NCI-H1417 (cell line): ENCODE measurements at regions not wholly inside any gene's neighbourhood (a gene's known extent, or its start where the extent isn't known, plus 50 kb on each side); places are given as distances from the start of the nearest gene placed in this dataset.

Source experiments
- DNase-seq, 3 experiments: peaks; one replicate each; lab custom pipeline; 2025; lab: John Stamatoyannopoulos, UW

DNA sequence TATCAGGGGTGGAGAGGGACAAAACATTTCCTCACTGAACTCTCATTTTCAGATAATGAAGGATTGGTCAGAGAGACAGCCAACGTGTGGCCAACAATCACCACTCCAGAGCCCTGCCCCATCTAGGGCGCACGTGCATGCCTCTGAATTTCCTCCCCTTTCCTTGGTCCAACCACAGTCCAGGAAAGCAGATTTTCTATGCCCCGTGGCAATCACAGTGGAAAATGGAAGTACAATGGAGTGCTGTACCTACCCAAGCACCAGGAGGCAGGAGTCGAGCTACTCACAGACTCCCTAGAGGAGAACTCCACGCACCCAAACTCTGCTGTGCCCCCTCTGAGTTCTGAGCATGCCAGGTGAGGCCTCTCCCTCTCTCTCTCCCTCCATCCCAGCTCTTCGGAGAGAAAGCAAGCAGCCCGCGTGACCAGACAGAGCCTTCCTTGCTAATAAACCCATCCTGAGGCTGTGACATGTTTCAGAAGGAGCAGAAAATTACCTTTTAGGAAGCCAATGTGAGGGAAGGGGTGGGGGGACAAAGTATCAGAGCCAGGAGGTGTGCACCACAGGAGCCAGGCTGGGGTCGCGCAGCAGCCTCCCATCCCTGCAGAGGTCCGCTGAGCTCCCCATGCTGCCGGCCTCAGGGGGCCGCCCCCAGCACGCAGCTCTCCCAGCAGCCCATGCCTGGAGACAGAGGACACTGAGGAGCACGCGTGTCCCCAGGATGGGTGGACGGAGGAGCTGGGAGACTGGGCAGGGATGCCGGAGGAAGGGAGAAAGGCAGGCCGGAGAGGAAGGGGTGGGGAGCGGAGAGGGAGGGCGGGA is 73.4 kb downstream of the PITPNM2 start:
- no peak for DNase-seq

DNA sequence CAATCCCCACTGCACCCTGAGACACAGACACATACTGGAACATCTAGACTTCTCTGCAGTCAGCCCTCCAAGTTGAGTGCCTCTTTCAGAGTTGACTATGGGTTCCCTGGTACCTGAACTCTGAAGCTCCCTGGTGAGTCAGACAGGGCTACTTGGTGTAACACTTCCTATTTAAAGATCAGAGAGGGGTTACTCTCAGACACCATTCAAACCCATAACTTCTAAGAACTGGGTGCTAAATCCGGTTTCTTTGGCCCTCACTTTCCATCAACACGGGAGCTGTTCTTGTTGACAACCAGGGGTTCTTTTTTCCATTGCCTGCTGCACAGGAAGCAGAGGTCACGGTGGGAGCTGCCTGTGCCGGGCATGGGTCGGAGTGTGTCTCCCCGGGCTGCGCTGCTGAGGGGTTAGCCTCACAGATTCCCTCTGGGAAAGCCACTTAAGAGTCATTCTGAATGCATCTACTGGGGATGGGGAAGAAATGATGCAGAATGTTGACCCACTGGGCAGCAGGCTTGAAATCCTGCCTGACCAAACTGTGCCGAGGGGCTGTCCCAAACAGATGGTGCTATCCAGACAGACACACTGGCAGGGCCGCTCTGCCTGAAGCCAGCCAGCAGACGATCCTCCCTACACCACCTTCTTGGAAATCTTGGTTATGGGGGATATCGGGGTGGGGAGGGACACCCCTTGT is 74.1 kb downstream of the PITPNM2 start:
- DNase-seq, result no peak

DNA sequence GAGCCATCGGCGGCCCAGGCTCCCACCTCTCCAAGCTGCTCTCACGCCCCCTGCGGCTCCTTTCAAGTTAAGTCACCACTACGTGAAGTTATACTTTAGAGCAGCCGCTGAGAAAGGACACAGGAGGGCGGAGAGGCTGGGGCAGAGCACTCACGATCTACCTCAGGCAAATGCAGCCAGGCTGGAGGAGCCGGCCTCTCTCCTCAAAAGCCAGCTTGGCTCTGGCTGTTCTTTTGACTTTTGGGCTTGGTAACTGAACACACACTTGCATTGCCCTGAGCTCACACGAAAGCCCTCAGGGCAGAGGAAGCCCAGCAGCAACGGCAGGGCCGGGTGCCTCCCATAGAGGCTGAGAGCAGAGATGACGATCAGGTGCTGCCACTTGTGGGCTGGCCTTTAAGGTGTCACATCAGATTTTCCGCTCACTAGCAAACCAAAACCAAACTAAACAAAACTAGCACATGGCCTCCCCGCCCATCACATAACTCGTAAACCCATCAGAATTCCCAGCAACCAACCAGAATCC is 75.2 kb downstream of the PITPNM2 start:
- DNase-seq, result peak; percentile 72 to 90 (median 80)

DNA sequence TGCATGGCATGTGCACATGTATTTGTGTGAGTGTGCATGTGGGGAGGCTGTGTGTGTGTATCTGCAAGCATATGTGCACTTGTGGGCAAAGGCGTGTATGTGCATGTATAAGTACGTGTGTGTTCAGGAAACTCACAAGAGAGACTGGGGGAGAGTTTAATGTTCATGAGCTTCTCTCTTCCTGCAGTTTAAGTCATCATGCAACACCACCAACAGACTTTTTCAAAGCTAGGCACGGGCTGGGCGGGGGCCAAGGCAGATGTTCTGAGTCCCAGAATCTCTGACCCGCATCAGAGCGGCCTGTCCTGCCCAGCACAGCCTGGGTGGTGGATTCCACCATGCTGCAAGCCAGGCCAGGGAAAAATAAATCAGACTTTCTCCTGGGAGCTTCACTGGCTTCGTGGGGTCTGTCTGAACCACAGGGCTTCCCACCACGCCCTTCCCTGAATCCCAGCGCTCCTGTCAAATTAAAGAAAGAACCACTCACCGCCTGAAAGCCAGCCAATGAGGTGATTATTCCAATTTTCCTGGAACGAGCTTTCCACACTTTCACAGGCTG is 75.7 kb downstream of the PITPNM2 start:
- DNase-seq, result peak in 1 of 3 experiments; percentile 39

- no peak for DNase-seq
Observed at GRCh38 chr12:123073962-123074801, 76.7 kb downstream of the PITPNM2 start.

GRCh38 chr12:123073292-123073691 is 77.6 kb downstream of the PITPNM2 start:
- no peak for DNase-seq

- DNase-seq, result peak; percentile 55 to 77 (median 71)
Observed at GRCh38 chr12:123071857-123072256, 79.0 kb downstream of the PITPNM2 start.

DNA sequence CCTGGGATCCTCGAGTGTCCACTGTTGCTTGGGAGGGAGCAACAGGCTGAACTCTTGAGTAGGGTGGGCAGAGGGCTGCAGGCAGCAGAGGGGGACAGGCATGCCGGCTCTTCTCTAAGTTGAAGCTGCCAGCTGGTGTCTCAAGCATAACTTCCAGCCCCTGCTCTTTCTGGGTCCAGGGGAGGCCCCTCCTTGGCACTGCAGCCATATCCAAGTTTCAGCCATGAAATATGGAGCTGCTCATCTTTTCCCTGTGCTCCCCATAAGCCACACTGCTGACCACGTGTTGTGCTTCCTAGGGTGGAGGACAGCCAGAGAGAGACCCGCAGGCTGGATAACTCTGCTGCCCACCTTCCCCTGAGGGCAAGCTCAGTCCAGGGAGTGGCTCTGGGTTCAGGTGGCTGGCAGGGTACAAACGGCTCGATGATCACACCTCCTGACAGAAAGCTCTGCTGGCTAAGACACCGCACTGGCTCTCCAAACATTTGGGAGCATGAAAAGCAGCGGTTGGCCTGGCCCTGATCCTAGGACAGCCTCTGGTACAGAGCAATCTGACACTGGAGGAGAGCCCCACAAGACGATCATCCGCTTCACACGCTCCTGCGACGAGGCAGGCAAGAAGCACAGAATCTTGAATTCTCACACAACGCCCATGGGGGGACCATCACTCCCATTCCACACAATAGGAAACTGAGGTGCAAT is 79.6 kb downstream of the PITPNM2 start:
- DNase-seq, result no peak

DNA sequence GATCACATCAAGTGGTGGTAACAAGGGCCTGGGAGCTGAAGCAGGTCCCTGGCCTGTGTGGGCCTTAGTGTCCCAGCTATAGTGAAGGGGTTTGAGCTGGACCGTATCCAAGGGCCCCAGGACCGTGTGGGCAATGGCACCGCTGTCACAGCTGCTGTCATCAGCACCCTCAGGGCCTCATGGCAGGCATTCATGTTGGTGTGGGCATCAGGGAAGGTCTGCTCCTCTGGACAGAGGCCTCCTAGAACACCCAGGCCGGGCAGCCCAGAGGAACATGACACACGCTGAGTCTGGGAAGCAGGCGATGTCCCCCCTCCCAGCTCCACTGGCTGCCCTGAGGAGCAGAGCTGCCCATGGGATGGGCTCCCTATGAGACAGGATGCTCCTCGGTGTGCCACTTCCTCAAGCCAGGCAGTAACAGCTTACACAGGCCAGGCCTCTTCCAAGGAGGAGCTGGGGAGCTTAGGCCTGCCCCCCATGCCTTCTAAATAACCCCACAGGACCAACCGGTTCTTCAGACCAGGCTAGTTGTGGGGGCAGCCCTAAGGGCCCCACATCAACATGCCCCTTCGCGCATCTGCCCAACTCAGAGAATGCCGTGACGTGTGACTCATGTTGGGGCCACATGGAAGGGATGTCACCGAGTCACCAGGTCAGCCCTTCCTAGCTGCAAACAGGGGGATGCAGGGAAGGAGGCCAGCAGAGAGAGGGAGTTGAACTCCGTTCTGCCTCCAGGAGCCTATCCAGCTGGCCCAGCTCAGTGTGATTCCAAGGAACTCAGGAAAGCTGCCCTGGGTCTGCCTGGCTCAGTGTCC is 80.4 kb downstream of the PITPNM2 start:
- DNase-seq, result no peak

GRCh38 chr12:123069436-123070266 is 81.2 kb downstream of the PITPNM2 start:
- DNase-seq, result no peak

- no peak for DNase-seq
Observed at GRCh38 chr12:123067654-123068053, 83.2 kb downstream of the PITPNM2 start.

DNA sequence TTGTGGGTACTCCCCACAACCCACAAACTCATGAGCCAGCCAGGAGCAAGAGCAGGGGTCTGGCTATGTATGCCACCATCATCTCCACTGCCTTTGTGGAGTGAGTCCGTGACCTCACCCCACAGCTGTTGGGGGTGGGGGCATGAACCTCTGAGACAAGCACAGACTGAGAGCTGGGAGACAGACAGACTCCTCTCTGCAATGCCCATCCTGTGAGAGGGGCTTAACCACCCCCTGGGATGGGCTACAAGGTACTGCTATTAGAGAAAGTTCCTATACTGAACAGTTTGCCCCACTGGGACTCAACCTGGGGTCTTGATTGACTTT is 84.5 kb downstream of the PITPNM2 start:
- no peak for DNase-seq

- no peak for DNase-seq
Observed at GRCh38 chr12:123065676-123066383, 85.1 kb downstream of the PITPNM2 start.

GRCh38 chr12:123064885-123065619 is 84.6 kb downstream of the ARL6IP4 start:
- DNase-seq, result peak; percentile 66 to 82 (median 73)

- no peak for DNase-seq
Observed at GRCh38 chr12:123064366-123064765, 83.9 kb downstream of the ARL6IP4 start.

- DNase-seq, result peak in 1 of 3 experiments; percentile 35
Observed at GRCh38 chr12:123063535-123063934, 83.1 kb downstream of the ARL6IP4 start.

- DNase-seq, result peak in 1 of 3 experiments; percentile 35
Observed at GRCh38 chr12:123062681-123063486, 82.4 kb downstream of the ARL6IP4 start.
